H9 (cell line): ENCODE measurements at regions not wholly inside any gene's neighbourhood (a gene's known extent, or its start where the extent isn't known, plus 50 kb on each side); places are given as distances from the start of the nearest gene placed in this dataset.

ENCODE experiments used
- DNase-seq: peaks from one replicate; pipeline ENCODE4 v3.0.0-alpha.2; 2017
- H2AFZ ChIP-seq: one replicate; pipeline ENCODE4 v1.6.1; 2013; ENCODE audit warnings: mild to moderate bottlenecking, low read length, control low read depth, moderate library complexity
- H2AK5ac ChIP-seq: 2 replicates; pipeline ENCODE4 v1.6.1; 2013; ENCODE audit warnings: low read length, control low read depth, mixed read lengths; ENCODE audit not compliant: insufficient read length
- H2BK120ac ChIP-seq: one replicate; pipeline ENCODE4 v1.6.1; 2013; ENCODE audit warnings: low read depth, mild to moderate bottlenecking, low read length, control low read depth, inconsistent platforms; ENCODE audit not compliant: poor library complexity, severe bottlenecking
- H2BK12ac ChIP-seq: 2 replicates; pipeline ENCODE4 v1.6.1; 2013; ENCODE audit warnings: low read length, control low read depth, mixed read lengths, low read depth; ENCODE audit not compliant: insufficient read length
- H2BK15ac ChIP-seq: 2 replicates; pipeline ENCODE4 v1.6.1; 2013; ENCODE audit warnings: low read depth, low read length, control low read depth
- H2BK20ac ChIP-seq: one replicate; pipeline ENCODE4 v1.6.1; 2013; ENCODE audit warnings: low read depth, mild to moderate bottlenecking, low read length, control low read depth, inconsistent platforms; ENCODE audit not compliant: poor library complexity, severe bottlenecking
- H2BK5ac ChIP-seq: 2 replicates; pipeline ENCODE4 v1.6.1; 2013; ENCODE audit warnings: low read length, control low read depth, mixed read lengths; ENCODE audit not compliant: insufficient read length
- H3K14ac ChIP-seq: 2 replicates; pipeline ENCODE4 v1.6.1; 2013; ENCODE audit warnings: low read length, control low read depth; ENCODE audit not compliant: insufficient read depth
- H3K18ac ChIP-seq: 2 replicates; pipeline ENCODE4 v1.6.1; 2013; ENCODE audit warnings: low read depth, mild to moderate bottlenecking, mixed read lengths, low read length, control low read depth; ENCODE audit not compliant: insufficient read length
- H3K23ac ChIP-seq: 2 replicates; pipeline ENCODE4 v1.6.1; 2013; ENCODE audit warnings: low read length, control low read depth, mixed read lengths, low read depth; ENCODE audit not compliant: insufficient read length
- H3K23me2 ChIP-seq: 2 replicates; pipeline ENCODE4 v1.6.1; 2013; ENCODE audit warnings: low read depth, mild to moderate bottlenecking, mixed read lengths, low read length, control low read depth; ENCODE audit not compliant: insufficient read length, poor library complexity, severe bottlenecking
- H3K27ac ChIP-seq: 2 replicates; pipeline ENCODE4 v1.5.1; 2013; ENCODE audit warnings: low read length, control low read depth, mixed read lengths, low read depth; ENCODE audit not compliant: insufficient read length
- H3K27me3 ChIP-seq: 2 replicates; pipeline ENCODE4 v1.6.1; 2013; ENCODE audit warnings: low read length, control low read depth, inconsistent platforms; ENCODE audit not compliant: insufficient read depth
- H3K4ac ChIP-seq: 2 replicates; pipeline ENCODE4 v1.6.1; 2013; ENCODE audit warnings: low read depth, mild to moderate bottlenecking, control low read depth, inconsistent platforms, low read length, moderate library complexity
- H3K4me1 ChIP-seq: 2 replicates; pipeline ENCODE4 v1.6.1; 2013; ENCODE audit warnings: low read length, control low read depth, inconsistent platforms; ENCODE audit not compliant: insufficient read depth
- H3K4me2 ChIP-seq: 2 replicates; pipeline ENCODE4 v1.6.1; 2013; ENCODE audit warnings: low read length, control low read depth, mixed read lengths; ENCODE audit not compliant: insufficient read length, insufficient read depth
- H3K56ac ChIP-seq: 2 replicates; pipeline ENCODE4 v1.6.1; 2013; ENCODE audit warnings: low read depth, mild to moderate bottlenecking, mixed read lengths, low read length, control low read depth; ENCODE audit not compliant: insufficient read length
- H3K79me1 ChIP-seq: 2 replicates; pipeline ENCODE4 v1.6.1; 2013; ENCODE audit warnings: low read depth, mild to moderate bottlenecking, moderate library complexity, low read length, control low read depth, inconsistent platforms; ENCODE audit not compliant: insufficient read depth, poor library complexity, severe bottlenecking
- H3K79me2 ChIP-seq: 2 replicates; pipeline ENCODE4 v1.6.1; 2013; ENCODE audit warnings: low read length, control low read depth, inconsistent platforms; ENCODE audit not compliant: insufficient read depth
- H3K9ac ChIP-seq: 2 replicates; pipeline ENCODE4 v1.6.1; 2013; ENCODE audit warnings: low read length, control low read depth, mixed read lengths; ENCODE audit not compliant: insufficient read length; ENCODE audit errors: extremely low read depth
- H3K9me3 ChIP-seq: one replicate; pipeline ENCODE4 v1.6.1; 2013; ENCODE audit warnings: low read depth, low read length, inconsistent platforms; ENCODE audit not compliant: control insufficient read depth
- H3T11ph ChIP-seq: one replicate; pipeline ENCODE4 v1.6.1; 2013; ENCODE audit warnings: mild to moderate bottlenecking, low read length, control low read depth, inconsistent platforms
- H4K20me1 ChIP-seq: one replicate; pipeline ENCODE4 v1.6.1; 2013; ENCODE audit not compliant: control insufficient read depth, insufficient read length, insufficient read depth
- H4K5ac ChIP-seq: 2 replicates; pipeline ENCODE4 v1.6.1; 2013; ENCODE audit warnings: low read depth, mild to moderate bottlenecking, mixed read lengths, low read length, control low read depth; ENCODE audit not compliant: insufficient read length
- H4K8ac ChIP-seq: replicated peaks from 2 replicates; pipeline ENCODE4 v1.6.1; 2013; ENCODE audit warnings: low read length, control low read depth, mixed read lengths, low read depth; ENCODE audit not compliant: insufficient read length
- H4K91ac ChIP-seq: 2 replicates; pipeline ENCODE4 v1.6.1; 2013; ENCODE audit warnings: low read depth, mild to moderate bottlenecking, moderate library complexity, mixed read lengths, low read length, control low read depth; ENCODE audit not compliant: insufficient read length
- H3K27ac Mint-ChIP-seq, 3 experiments: 2 replicates in 2 of 3; 3 replicates in 1 of 3; pipeline ENCODE4 v1.8.0; 2020 to 2021; ENCODE audit warnings: mixed read lengths in 3 of 3, mild to moderate bottlenecking in 1 of 3, moderate library complexity in 1 of 3
- H3K27me3 Mint-ChIP-seq: 2 replicates; pipeline ENCODE4 v1.8.0; 2021; ENCODE audit warnings: low read depth, mild to moderate bottlenecking, moderate library complexity, mixed read lengths
- H3K36me3 Mint-ChIP-seq, 3 experiments: 2 replicates in 2 of 3; 3 replicates in 1 of 3; pipeline ENCODE4 v1.8.0; 2020 to 2021; ENCODE audit warnings: low read depth in 3 of 3, mixed read lengths in 3 of 3; ENCODE audit not compliant: insufficient read depth in 1 of 3
- H3K4me1 Mint-ChIP-seq, 2 experiments: 2 replicates each; pipeline ENCODE4 v1.8.0; 2020; ENCODE audit warnings: mixed read lengths in 2 of 2
- H3K4me3 Mint-ChIP-seq, 2 experiments: 2 replicates in 1 of 2; 3 replicates in 1 of 2; pipeline ENCODE4 v1.8.0; 2020 to 2021; ENCODE audit warnings: mild to moderate bottlenecking in 2 of 2, mixed read lengths in 2 of 2, moderate library complexity in 1 of 2
- H3K9me3 Mint-ChIP-seq, 2 experiments: 2 replicates in 1 of 2; 3 replicates in 1 of 2; pipeline ENCODE4 v1.8.0; 2020; ENCODE audit warnings: mild to moderate bottlenecking in 2 of 2, mixed read lengths in 2 of 2, moderate library complexity in 1 of 2
- WGBS: extraction: QIAGEN DNeasy Blood & Tissue Kit; methylation state at CpG from one replicate; pipeline ENCODE4 v1.1.7; 2013; ENCODE audit warnings: missing lambda C conversion rate, low lambda C conversion rate, mixed read lengths; ENCODE audit not compliant: insufficient read length; ENCODE audit errors: extremely low coverage; 5-methylcytosine and 5-hydroxymethylcytosine counted together
- TF ChIP-seq, protein P1 (sequence below): fragments of 200-600 bp; sonication (generic); conservative IDR thresholded peaks from 3 replicates; pipeline ENCODE4 v1.8.0; 2021; ENCODE audit warnings: antibody characterized with exemption, mild to moderate bottlenecking

DNA sequence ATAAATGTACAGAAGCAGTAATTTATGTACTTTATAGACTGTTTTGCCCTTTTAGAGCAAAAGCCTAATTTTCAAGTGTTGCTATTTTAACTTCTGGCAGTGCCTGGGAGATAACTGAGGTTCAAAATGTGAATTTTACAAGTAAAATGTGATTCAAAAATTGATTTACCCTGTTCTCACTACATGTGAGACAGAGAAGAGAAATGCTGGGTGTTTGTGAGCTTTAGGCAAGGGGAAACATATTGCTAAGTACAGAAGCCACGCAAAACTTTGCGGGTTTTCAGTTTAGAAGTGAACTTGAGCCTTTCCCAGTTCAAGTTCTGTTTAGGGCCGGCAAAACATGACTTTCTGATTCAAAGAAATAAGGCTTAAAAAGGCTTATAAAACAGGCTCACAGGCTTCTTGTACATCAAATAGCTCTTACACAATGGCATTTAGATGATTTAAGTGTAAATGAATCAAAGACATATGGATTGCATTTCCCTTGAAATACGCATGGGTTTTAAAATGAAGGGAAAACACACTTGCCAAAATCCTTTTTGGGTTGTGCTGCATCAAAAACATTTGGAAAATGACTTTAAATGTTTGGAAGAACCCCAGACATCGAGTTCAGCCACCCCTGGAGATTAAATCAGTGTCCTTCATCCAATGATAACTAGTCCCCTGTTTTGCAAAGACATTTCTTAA is 370.8 kb upstream of the MEF2C start:
- Histone ChIP-seq H4K5ac (no peak overlapping the region), H3K9me3 (no peaks in the 10 kb centered on the region), H2BK5ac (no peak overlapping the region), H2BK20ac (no peak overlapping the region), H2BK15ac (no peak overlapping the region), H4K8ac (no peak overlapping the region), H3K27me3 (no peaks in the 10 kb centered on the region), H2BK12ac (no peak overlapping the region), H3K23me2 (no peaks in the 10 kb centered on the region), H4K20me1 (no peaks in the 10 kb centered on the region), H2AK5ac (no peak overlapping the region), H3K14ac (no peak overlapping the region), H3K79me1 (no peaks in the 10 kb centered on the region), H4K91ac (no peak overlapping the region), H3T11ph (no peak overlapping the region), H3K9ac (no peak overlapping the region), H3K4me1 (no peaks in the 10 kb centered on the region), H3K79me2 (no peaks in the 10 kb centered on the region), H3K4ac (no peak overlapping the region), H3K4me2 (no peak overlapping the region), H3K23ac (no peak overlapping the region), H2AFZ (no peak overlapping the region), H2BK120ac (no peak overlapping the region), H3K27ac (no peak overlapping the region), H3K18ac (no peak overlapping the region), H3K56ac (no peak overlapping the region)
- Mint-ChIP-seq H3K9me3 (peaks cover 0 to 5% of the 10 kb centered on the region in 2 experiments; a peak in 1 of 5 replicates), H3K27ac (no peak overlapping the region), H3K4me3 (no peak overlapping the region), H3K27me3 (no peaks in the 10 kb centered on the region), H3K36me3 (peaks cover 0 to 11% (median 2%) of the 10 kb centered on the region in 3 experiments; a peak in 1 of 7 replicates), H3K4me1 (peaks cover 2 to 5% of the 10 kb centered on the region in 2 experiments; a peak in 1 of 4 replicates)
- no peak for DNase-seq
- WGBS = no CpG with 5 or more reads among the region's 5 CpGs
- TF ChIP-seq, protein P1, sequence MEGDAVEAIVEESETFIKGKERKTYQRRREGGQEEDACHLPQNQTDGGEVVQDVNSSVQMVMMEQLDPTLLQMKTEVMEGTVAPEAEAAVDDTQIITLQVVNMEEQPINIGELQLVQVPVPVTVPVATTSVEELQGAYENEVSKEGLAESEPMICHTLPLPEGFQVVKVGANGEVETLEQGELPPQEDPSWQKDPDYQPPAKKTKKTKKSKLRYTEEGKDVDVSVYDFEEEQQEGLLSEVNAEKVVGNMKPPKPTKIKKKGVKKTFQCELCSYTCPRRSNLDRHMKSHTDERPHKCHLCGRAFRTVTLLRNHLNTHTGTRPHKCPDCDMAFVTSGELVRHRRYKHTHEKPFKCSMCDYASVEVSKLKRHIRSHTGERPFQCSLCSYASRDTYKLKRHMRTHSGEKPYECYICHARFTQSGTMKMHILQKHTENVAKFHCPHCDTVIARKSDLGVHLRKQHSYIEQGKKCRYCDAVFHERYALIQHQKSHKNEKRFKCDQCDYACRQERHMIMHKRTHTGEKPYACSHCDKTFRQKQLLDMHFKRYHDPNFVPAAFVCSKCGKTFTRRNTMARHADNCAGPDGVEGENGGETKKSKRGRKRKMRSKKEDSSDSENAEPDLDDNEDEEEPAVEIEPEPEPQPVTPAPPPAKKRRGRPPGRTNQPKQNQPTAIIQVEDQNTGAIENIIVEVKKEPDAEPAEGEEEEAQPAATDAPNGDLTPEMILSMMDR = no peak
